HG02588 (cell line): ENCODE measurements at regions not wholly inside any gene's neighbourhood (a gene's known extent, or its start where the extent isn't known, plus 50 kb on each side); places are given as distances from the start of the nearest gene placed in this dataset.
"Not testable (repeated sequence)": the region's sequence is repeated elsewhere in the genome, so short reads cannot be mapped to it uniquely, and the experiment has no call there.

Experiments used
- ATAC-seq: cut with Tn5 transposase; IDR thresholded peaks from one replicate; pipeline ENCODE4 v1.9.1; 2021; ENCODE audit warnings: mild to moderate bottlenecking, moderate library complexity; ENCODE audit not compliant: unreplicated experiment

DNA sequence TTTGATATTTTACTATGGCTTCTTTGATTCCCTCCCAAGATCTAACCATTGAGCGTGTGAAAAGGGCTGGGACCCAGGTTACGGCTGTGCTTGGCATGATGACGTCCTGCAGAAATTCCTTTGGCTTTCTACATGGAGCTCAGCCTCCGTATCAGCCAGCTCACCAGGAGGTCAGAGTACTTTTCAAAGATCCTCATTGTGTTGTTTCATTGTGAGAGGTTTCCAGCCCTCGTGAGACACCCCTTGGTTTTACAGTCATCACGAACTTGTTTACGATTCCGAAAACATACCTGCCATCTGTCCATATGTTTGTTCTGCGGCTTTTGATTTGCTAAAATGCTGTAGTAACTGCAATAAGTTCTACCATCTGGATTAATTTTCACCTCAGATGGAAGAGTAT, 453.1 kb downstream of the TMEM121 start:
- ATAC-seq: no peak

DNA sequence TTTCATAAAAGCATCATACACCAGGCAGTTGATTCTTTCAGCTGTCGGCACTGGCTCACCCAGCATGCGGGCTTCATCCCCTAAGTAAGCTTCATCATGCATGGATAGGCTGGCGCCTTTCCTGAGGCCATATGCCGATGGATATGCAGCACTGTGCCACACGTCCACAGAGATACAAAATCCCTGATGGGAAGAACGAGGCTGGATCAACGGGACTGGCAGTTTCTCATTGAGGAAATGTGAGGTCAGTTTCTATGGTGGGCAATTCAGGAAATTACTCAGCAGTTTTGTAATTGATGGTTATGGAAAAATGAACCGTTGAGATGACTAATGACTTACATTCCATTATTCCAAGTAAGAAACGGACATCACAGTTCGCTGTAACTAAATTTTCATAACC, 453.8 kb downstream of the TMEM121 start:
- ATAC-seq: no peak

DNA sequence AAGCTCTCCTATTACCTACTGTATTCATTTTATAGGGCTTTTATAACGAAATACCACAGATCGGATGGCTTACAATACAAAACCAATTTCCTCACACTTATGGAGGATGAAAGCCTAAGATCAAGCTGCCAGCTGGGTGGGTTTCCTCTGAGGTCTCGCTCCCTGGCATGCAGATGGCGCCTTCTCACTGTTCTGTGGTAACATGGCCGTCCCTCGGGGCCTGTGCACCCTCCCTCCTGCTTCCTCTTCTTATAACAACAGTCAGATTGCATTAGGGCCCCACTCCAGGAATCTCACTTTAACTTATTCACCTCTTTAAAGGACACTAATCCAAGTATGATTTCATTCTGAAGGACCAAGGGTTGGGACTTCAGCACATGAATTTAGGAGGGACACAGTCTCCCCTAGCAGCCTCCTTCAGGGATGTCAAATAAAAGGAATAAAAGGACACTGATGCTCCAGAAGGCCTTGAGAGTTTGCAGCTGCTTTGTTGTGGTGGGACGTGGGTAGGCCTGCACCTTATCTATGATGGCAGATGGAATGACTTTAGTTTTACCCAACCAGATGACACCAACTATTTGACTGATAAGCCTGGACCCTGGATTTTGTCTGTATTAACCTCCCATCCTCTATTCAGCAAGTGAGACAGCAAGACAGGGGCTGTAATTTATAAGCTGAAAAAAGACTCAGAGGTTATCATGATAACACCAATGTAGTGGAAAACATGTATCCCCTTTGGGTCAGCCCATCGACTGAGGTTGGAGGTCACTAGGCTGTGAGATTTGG, 455.3 kb downstream of the TMEM121 start:
- not testable (repeated sequence) for ATAC-seq

DNA sequence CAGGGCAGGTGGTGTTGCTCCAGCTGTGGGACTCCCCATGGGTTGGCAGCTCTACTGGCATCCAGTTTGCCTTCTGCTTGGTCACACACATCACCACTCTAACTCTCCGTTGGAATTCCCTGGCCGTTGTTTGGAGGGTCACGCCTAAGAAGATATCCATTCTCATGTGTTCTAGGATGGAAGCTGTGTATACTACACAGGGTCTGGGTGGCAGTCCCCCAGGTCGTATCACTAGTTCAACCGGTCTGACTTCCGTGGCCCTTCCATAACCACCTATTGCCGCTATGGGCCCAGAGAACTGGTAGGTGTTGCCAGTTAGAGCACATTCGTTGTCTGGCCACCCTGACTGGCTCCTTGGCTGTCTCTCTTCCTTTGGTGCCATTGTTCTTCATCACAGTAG, 456.3 kb downstream of the TMEM121 start:
- no peak for ATAC-seq

DNA sequence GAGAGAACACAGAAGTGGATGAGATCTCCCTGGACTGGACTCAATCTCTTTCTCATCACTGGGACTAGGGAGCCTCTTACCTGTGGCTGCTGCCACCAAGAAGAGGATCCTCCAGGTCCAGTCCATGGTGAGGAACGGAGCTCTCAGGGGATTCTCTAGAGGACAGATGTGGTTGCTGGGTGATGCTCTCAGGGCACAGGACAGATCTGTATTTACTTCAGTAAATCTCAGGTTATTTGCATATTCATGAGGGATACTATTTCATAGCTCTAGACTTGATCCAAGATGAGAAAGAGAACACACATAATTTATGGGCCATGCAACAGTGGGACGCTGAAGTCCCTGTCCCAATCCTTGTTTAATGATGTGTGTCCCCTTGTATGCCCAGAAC, 460.5 kb downstream of the TMEM121 start:
- ATAC-seq: no peak

DNA sequence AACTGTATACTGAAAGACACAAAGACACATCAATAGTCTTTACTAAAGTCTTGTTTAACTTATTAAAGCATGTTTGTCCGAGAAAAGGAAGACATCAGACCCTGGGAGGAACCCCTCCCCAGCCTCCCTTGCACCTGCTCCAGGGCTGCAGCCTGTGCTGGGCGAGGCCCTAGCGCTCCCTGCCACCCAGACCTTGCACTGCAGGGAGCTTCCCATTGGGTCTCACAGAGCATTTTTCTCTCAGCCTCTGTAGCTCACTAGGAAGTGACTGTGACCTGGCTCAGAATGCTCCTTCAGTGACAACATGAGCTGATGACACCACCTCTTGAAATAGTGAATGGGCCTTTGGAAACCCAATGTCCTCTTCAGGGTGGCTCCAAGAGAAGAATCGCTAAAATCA, 461.2 kb downstream of the TMEM121 start:
- no peak for ATAC-seq

DNA sequence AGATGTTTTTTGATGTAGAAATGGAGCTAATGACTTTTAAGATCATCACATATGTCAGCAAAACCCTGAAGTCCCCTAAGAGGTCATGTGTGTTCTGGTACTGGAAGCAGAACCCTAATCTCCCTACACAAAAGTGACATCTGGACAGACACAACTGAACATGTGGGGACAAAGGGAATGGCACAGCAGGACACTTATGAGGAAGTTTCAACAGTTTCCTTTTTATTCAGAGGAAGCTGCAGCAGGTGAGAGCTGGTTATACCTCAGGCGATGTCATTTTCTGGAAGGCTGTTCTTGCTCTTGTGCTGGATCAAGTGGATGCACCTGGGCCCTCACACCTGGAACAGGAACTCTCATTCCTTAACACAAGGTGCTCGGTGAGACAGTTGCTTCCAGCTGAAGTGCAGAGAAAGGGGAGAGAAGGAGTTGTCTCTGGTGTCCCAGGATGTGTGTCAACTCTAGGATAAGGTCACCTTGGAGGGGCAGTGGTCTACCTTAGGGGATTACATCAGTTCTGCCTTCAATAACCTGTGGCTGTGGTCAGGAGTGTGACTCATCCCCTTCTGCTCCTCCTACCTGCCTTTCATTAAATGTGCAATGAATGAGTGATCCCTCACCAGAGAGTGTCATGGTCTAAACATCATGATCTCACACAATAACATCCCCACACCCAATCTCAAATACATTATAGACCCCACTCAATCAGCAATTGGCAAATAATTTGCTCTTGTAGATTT, 463.4 kb downstream of the TMEM121 start:
- no peak for ATAC-seq

DNA sequence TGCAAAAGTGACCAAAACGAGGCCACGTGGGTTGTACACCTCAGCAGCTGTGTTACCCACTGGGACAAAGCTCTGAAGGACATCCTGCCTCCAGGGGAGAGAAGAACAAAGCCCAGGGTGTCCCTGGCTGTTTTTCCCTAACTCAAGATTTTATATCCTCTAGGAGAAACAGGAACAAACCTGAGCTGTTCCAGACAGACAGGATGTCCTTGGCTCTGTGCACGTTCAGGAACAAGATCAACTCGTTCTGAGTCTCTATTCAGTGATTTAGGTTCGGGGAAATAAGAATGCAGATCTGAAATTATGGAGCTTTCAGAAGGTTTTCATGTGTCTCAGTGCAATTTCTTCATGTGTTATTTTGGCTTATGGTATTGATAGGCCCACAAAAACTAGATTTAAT, 465.3 kb downstream of the TMEM121 start:
- not testable (repeated sequence) for ATAC-seq

DNA sequence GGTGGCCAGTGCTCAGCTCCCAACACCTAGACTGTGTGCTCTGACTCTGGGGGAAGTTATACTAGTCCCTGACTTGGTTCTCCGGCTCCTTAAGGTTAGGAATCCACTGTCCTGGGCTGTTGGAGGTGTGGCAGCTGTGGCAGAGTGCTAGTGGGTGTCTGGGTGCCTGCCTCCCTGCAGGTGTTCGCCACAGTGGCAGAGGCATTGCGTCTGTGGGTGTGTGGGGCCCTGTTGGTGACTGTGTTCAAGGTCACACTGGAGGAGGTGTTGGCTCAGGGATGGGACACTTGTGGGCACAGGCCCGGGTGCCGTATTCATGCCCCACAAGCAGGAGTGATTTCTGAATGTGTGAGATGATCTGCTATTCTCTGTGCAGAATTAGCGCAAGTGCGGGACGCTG, 467.4 kb downstream of the TMEM121 start:
- ATAC-seq: no peak

DNA sequence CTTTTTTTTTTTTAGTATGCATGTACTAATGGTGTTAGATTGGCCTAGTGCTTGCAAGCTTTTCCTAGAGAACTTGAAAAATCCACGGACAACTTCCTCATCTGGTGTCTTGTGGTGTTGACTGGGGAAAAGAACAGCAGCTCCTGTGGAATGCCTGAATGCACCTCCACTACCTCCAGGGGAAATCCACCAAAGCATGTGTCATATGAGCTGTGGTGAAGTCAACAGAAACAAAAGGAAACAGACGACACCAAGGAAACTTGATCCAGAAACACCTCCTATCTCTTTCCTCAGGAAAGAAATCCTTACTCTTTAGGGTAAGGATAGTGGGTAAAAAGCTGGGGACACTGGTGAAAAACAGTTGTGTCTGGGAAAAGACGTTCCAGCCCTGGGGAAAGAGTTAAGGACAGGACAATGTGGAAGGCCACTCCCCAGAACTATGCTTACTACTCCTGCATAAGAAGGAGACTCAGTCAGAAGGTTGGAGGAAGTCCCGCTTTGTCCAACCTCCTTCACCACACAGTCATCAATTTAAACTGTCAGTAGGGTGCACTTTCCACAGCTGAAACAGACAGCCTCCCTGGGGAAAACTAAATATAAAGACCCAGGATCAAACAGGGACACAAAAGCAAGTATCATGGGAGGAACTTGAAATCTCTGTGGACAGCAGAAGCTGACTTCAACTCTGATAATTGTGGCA, 468.8 kb downstream of the TMEM121 start:
- ATAC-seq: not testable (repeated sequence)

DNA sequence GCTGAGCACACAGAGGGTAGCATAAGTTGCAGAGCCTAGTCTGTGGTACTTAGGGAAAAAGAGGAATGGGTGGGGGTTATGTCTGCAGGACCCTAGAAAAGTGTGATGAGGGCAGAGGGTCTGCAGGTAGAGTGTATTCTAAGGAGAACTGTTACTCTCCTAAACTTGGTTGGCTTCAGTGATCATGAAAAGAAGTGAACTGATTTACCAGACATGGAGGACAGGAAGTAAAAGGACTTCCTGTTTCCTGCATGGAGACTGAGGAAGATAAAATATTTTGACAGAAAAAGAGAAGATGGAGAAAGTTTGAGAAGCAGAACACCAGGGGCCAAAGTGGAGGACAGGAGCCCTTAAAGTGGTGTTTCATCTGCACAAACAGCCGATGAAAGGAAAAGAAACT, 472.2 kb downstream of the TMEM121 start:
- ATAC-seq: not testable (repeated sequence)

DNA sequence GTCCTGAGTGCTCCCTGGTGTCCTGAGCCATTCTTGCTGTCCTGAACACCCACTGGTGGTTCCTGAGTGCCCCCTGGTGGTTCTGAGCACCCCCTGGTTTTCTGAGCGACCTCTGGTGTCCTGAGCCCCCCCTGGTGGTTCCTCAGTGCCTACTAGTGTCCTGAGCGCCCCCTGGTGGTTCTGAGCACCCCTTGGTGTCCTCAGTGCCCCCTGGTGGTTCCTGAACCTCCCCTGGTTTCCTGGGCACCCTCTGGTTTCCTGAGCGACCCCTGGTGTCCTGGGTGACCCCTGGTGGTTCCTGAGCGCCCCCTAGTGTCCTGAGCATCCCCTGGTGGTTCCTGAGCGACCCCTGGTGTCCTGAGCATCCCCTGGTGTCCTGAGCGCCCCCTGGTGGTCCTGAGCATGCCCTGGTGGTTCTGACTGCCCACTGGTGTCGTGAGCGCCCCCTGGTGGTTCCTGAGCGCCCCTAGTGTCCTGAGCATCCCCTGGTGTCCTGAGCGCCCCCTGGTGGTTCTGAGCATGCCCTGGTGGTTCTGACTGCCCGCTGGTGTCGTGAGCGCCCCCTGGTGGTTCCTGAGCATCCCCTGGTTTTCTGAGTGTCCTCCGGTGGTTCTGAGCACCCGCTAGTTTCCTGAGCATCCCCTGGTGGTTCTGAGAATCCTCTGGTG, 473.1 kb downstream of the TMEM121 start:
- peak; percentile 84 for ATAC-seq

DNA sequence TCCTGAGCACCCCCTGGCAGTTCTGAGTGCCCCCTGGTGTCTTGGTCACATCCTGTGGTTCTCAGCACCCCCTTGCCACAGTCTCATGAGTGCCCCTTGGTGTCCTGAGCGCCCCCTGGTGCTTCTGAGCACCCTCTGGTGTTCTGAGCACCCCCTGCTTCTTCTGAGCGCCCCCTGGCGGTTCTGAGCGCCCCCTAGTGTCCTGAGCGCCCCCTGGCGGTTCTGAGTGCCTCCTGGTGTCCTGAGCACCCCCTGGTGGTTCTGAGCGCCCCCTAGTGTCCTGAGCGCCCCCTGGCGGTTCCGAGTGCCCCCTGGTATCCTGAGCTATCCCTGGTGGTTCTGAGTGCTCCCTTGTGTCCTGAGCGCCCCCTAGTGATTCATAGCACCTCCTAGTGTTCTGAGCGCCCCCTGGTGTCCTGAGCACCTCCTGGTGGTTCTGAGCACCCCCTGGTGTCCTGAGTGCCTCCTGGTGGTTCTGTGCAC, 473.7 kb downstream of the TMEM121 start:
- peak; percentile 41 for ATAC-seq

DNA sequence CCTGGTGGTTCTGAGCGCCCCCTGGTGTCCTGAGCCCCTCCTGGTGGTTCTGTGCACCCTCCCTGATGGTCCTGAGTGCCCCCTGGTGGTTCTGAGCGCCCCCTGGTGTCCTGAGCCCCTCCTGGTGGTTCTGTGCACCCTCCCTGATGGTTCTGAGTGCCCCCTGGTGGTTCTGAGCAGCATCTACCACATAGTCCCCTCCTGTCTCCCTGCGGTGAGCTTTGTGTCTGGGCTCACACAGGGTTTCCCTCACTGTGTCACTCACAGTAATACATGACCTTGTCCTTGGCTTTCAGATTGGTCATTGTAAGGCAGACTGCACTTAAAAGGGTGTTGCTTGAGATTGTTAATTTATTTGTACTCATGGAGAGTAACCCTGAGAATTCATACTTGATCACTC, 474.9 kb downstream of the TMEM121 start:
- ATAC-seq: not testable (repeated sequence)

DNA sequence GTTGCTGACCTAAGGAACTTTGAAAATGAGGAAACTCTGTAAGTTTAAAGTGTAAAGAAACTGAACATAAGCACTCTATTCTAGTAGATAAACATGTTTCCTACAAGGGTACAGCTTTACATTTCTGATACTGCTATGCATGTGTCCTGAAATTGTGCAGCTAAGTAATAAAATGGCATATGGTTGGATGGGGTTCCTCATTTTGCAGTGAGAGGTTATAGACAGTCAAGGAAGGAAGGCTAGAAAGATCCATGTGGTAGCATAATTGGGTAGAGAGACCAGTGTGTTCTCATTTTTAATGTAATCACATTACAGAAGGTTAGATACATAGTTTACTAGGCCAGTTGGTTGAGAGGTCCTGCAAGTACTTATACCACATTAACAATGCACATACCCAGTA, 477.0 kb downstream of the TMEM121 start:
- no peak for ATAC-seq

DNA sequence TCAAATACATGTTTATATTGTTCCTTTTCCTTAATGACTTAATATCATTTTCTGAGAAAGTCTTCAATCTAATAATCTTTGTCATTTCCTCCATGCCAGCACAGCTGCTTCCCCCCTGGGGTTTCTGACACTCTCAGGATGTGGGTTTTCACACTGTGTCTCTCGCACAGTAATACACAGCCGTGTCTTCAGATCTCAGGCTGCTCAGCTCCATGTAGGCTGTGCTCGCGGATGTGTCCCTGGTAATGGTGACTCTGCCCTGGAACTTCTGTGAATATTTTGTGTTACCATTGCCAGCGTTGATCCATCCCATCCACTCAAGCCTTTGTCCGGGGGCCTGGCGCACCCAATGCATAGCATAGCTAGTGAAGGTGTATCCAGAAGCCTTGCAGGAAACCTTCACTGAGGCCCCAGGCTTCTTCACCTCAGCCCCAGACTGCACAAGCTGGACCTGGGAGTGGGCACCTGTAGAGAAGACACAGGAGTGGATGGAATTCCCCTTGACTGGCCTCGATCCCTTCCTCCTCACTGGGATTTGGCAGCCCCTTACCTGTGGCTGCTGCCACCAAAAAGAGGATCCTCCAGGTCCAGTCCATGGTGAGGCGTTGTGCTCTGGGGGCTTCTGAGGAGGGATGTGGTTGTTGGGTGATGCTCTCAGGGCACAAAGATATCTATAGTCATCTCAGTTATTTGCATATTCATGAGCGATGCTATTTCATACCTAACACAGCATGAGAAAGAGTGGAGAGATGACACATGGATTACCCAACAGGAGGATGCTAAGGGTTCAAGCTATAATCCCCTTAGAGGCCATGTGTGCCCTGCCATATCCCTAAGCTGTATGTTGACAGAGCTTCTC, 478.8 kb downstream of the TMEM121 start:
- not testable (repeated sequence) for ATAC-seq

DNA sequence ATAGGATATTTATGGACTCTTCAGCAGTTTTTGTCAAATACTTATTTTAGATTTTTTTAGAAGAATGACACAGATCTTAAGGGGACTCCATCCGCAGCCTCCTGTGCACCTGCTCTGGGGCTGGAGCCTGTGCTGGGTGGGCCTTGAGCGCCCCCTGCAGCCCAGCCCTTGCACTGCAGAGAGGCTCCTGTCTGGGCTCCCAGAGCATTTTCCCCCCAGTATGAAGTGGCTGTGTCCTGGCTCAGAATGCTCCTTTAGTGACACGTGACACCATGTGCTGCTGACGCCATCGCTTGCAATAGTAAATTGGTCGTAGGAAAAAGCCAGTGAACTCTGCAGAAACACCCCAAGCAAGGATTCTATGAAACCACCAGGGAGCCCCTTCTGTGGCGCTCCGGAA, 479.7 kb downstream of the TMEM121 start:
- not testable (repeated sequence) for ATAC-seq

DNA sequence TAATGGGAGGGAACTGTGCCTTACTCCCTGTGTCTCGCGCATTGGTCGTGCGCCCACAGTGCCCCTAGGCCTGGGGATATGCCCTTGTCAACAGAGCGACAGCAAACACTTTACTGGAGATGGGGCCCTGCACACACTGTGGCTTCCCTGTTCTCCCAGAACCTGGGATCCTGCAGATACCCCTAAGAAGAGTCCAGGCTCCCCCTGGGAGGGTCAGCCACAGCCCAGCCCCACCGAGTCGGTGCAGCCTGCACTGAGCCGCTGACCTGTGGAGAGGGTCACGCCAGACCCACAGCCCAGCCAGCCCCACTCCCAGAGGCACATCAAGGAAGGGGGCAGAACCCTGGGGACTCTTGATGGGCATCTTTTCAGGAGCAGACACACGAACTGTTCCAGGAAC, 480.3 kb downstream of the TMEM121 start:
- not testable (repeated sequence) for ATAC-seq

DNA sequence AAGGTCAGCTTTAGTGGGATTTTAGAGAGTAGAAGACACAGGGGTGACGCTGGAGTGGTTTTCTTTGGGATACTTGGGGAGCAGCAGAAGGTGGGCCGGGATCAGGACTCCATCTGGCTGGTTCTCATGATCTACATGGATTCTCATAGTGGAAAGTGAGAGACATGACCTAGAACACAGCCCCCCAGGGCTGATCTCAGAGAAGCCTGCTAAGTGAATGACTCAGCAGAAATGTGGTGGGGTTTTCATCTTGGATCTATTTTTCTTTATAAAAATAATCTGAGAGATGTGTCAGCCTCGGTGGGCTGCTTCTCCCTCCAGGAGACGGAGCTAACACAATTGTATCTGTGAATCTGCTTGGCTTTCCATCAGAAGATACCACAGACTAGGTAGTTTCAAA, 484.4 kb downstream of the TMEM121 start:
- no peak for ATAC-seq
